SK-N-SH (cell line): ENCODE measurements at regions not wholly inside any gene's neighbourhood (a gene's known extent, or its start where the extent isn't known, plus 50 kb on each side); places are given as distances from the start of the nearest gene placed in this dataset.
A peak's percentile ranks its signal among the peaks of the same experiment; 100 is the strongest.

Source experiments
- CTCF ChIA-PET: fragments of 300-600, 350-600 bp; formaldehyde crosslinking; extraction: SDS; loops from one replicate; lab custom pipeline; 2021; lab: Yijun Ruan, JAX
- POLR2A ChIA-PET: fragments of 350-600 bp; sonication (Branson Sonifier 250); formaldehyde crosslinking; extraction: SDS; loops from one replicate; lab custom pipeline; 2020; ENCODE audit warnings: antibody characterized with exemption, inconsistent platforms; lab: Yijun Ruan, JAX
- DNase-seq: peaks from one replicate; pipeline ENCODE4 v3.0.0; 2012
- H2AFZ ChIP-seq: fragments of 200-600 bp; sonication (generic); 2 replicates; pipeline ENCODE4 v1.8.1; 2016; ENCODE audit warnings: antibody characterized with exemption, mild to moderate bottlenecking, low read depth
- H3F3A ChIP-seq: fragments of 200-600 bp; sonication (generic); replicated peaks from 2 replicates; pipeline ENCODE3; 2016; ENCODE audit warnings: antibody characterized with exemption, mild to moderate bottlenecking; ENCODE audit not compliant: insufficient read depth
- H3K27ac ChIP-seq, 2 experiments: fragments of 200-500 bp in 1 of 2; fragments of 200-600 bp in 1 of 2; sonication (Bioruptor generic) in 1 of 2; sonication (generic), shearing (Covaris generic) in 1 of 2; 2 replicates each; pipeline versions ENCODE4 v1.5.1 to v1.6.1; 2014 to 2016; ENCODE audit warnings: low read depth in 2 of 2, inconsistent platforms in 1 of 2, low read length in 1 of 2, mild to moderate bottlenecking in 1 of 2, mixed read lengths in 1 of 2
- H3K27me3 ChIP-seq: fragments of 200-600 bp; sonication (generic), shearing (Covaris generic); 2 replicates; pipeline ENCODE4 v1.6.1; 2016; ENCODE audit warnings: mixed run types; ENCODE audit not compliant: insufficient read depth
- H3K36me3 ChIP-seq, 2 experiments: fragments of 200-500 bp in 1 of 2; fragments of 200-600 bp in 1 of 2; sonication (Bioruptor generic) in 1 of 2; sonication (generic) in 1 of 2; replicated peaks in 1 of 2; 2 replicates each; pipeline versions ENCODE3 to v1.5.1; 2014 to 2016; ENCODE audit warnings: low read length in 1 of 2, mild to moderate bottlenecking in 1 of 2; ENCODE audit not compliant: insufficient read depth in 2 of 2, control insufficient read depth in 1 of 2
- H3K4me1 ChIP-seq, 2 experiments: fragments of 200-500 bp in 1 of 2; fragments of 200-600 bp in 1 of 2; sonication (Bioruptor generic) in 1 of 2; sonication (generic), shearing (Covaris generic) in 1 of 2; 2 replicates each; pipeline versions ENCODE4 v1.5.1 to v1.6.1; 2014 to 2016; ENCODE audit warnings: low read depth in 1 of 2, low read length in 1 of 2, mixed run types in 1 of 2; ENCODE audit not compliant: insufficient read depth in 2 of 2, control insufficient read depth in 1 of 2
- H3K4me2 ChIP-seq: fragments of 200-600 bp; sonication (generic), shearing (Covaris generic); 2 replicates; pipeline ENCODE4 v1.6.1; 2017; ENCODE audit warnings: mixed run types
- H3K4me3 ChIP-seq, 2 experiments: fragments of 200-500 bp in 1 of 2; fragments of 200-600 bp in 1 of 2; sonication (Bioruptor generic) in 1 of 2; sonication (generic), shearing (Covaris generic) in 1 of 2; 2 replicates each; pipeline versions ENCODE4 v1.5.1 to v1.8.1; 2014 to 2016; ENCODE audit warnings: low read depth in 2 of 2, inconsistent platforms in 1 of 2, low read length in 1 of 2, mild to moderate bottlenecking in 1 of 2, mixed read lengths in 1 of 2, moderate library complexity in 1 of 2
- H3K79me2 ChIP-seq: fragments of 200-600 bp; sonication (generic); 2 replicates; pipeline ENCODE4 v1.8.1; 2017; ENCODE audit warnings: mild to moderate bottlenecking; ENCODE audit not compliant: insufficient read depth
- H3K9ac ChIP-seq: fragments of 200-600 bp; sonication (generic); 2 replicates; pipeline ENCODE4 v1.6.1; 2017; ENCODE audit warnings: mixed run types
- H3K9me2 ChIP-seq: fragments of 200-600 bp; sonication (generic); 2 replicates; pipeline ENCODE4 v1.6.1; 2017; ENCODE audit warnings: mixed run types
- H3K9me3 ChIP-seq: fragments of 200-600 bp; sonication (generic); 2 replicates; pipeline ENCODE4 v1.6.1; 2017; ENCODE audit warnings: mixed run types, mild to moderate bottlenecking, moderate library complexity
- H4K20me1 ChIP-seq: fragments of 200-600 bp; sonication (generic); 2 replicates; pipeline ENCODE4 v1.6.1; 2017; ENCODE audit warnings: mild to moderate bottlenecking, mixed run types; ENCODE audit not compliant: insufficient read depth
- CHD2 ChIP-seq: fragments of 150-350 bp; IDR thresholded peaks from 2 replicates; pipeline ENCODE4 v1.6.1; 2018; ENCODE audit warnings: low read length; ENCODE audit not compliant: partially characterized antibody
- EP300 ChIP-seq, 2 experiments: IDR thresholded peaks; 2 replicates each; pipeline versions ENCODE4 v1.4.0 to v1.6.1; 2012; ENCODE audit warnings: borderline replicate concordance in 1 of 2, low read depth in 1 of 2, low read length in 1 of 2
- FOSL2 ChIP-seq: IDR thresholded peaks from 2 replicates; pipeline ENCODE4 v1.4.0; 2012; ENCODE audit warnings: low read depth, mild to moderate bottlenecking, moderate library complexity, borderline replicate concordance
- GATA2 ChIP-seq: sonication (generic); formaldehyde crosslinking; IDR thresholded peaks from 2 replicates; pipeline ENCODE4 v1.5.0; 2020; ENCODE audit warnings: mild to moderate bottlenecking, missing genetic modification reagents
- JUND ChIP-seq: IDR thresholded peaks from 2 replicates; pipeline ENCODE4 v1.4.0; 2012
- MEF2A ChIP-seq: IDR thresholded peaks from 2 replicates; pipeline ENCODE4 v1.4.0; 2012; ENCODE audit warnings: low read depth, borderline replicate concordance
- NFIC ChIP-seq: IDR thresholded peaks from 2 replicates; pipeline ENCODE4 v1.4.0; 2012; ENCODE audit warnings: borderline replicate concordance
- NRF1 ChIP-seq: IDR thresholded peaks from 2 replicates; pipeline ENCODE4 v1.6.1; 2012; ENCODE audit warnings: low read depth, mild to moderate bottlenecking, low read length
- PBX3 ChIP-seq: IDR thresholded peaks from 2 replicates; pipeline ENCODE4; 2012
- RAD21 ChIP-seq: IDR thresholded peaks from 2 replicates; pipeline ENCODE4 v1.6.1; 2012; ENCODE audit warnings: mild to moderate bottlenecking, low read length
- RCOR1 ChIP-seq: fragments of 150-350 bp; IDR thresholded peaks from 2 replicates; pipeline ENCODE4 v1.6.1; 2017; ENCODE audit warnings: antibody characterized with exemption, low read length
- SIN3A ChIP-seq: IDR thresholded peaks from 2 replicates; pipeline ENCODE4 v1.6.1; 2012; ENCODE audit warnings: low read depth, mild to moderate bottlenecking, low read length, moderate library complexity, borderline replicate concordance
- TAF1 ChIP-seq: IDR thresholded peaks from 2 replicates; pipeline ENCODE4 v1.6.1; 2012; ENCODE audit warnings: low read depth, mild to moderate bottlenecking, low read length, moderate library complexity, borderline replicate concordance
- TCF12 ChIP-seq: IDR thresholded peaks from 2 replicates; pipeline ENCODE4 v1.4.0; 2012
- TEAD4 ChIP-seq: IDR thresholded peaks from 2 replicates; pipeline ENCODE4 v1.4.0; 2012; ENCODE audit warnings: mild to moderate bottlenecking, borderline replicate concordance; ENCODE audit not compliant: insufficient read depth
- USF1 ChIP-seq: IDR thresholded peaks from 2 replicates; pipeline ENCODE4 v1.4.0; 2012; ENCODE audit warnings: low read depth, borderline replicate concordance
- WGBS: methylation state at CpG from one replicate; pipeline ENCODE4 v1.1.6; 2017; ENCODE audit warnings: low lambda C conversion rate; 5-methylcytosine and 5-hydroxymethylcytosine counted together

GRCh38 chr6:155765275-155766194 is 309.9 kb upstream of the NOX3 start:
- ChIA-PET POLR2A (no interaction called here), CTCF (no interaction called here)
- H3K9me3 ChIP-seq: peaks cover 4% of the 10 kb centered on the region
- no peaks in the 10 kb centered on the region for H3K9me2 ChIP-seq
- H3F3A ChIP-seq: peaks cover 14% of the 10 kb centered on the region
- H3K4me1 ChIP-seq: peaks cover 0 to 11% of the 10 kb centered on the region in 2 experiments; a peak in 1 of 4 replicates
- peak overlapping the region; percentile 62; the same call in 1 of the 2 replicates for H3K9ac ChIP-seq
- H3K4me3 ChIP-seq: no peak overlapping the region; a peak in 1 of 4 replicates
- H3K27ac ChIP-seq: peak overlapping the region in 1 of 2 experiments; percentile 96; a peak in 2 of 4 replicates
- WGBS: 55% methylated on average over 8 of the region's 8 CpGs
- peak overlapping the region; percentile 68 for H2AFZ ChIP-seq
- peak overlapping the region; percentile 53; the same call in 1 of the 2 replicates for H3K4me2 ChIP-seq
- H3K79me2 ChIP-seq: no peaks in the 10 kb centered on the region
- DNase-seq: no peak
- no peaks in the 10 kb centered on the region for H4K20me1 ChIP-seq
- peaks cover 0 to 5% of the 10 kb centered on the region in 2 experiments for H3K36me3 ChIP-seq
- H3K27me3 ChIP-seq: no peaks in the 10 kb centered on the region
- TF ChIP-seq RCOR1 (no peak), TCF12 (peak; percentile 59), TEAD4 (peak; percentile 66; the same call in 1 of the 2 replicates), RAD21 (no peak), CHD2 (no peak), USF1 (no peak), NFIC (peak; percentile 29; the same call in 1 of the 2 replicates), FOSL2 (peak; percentile 67), JUND (peak; percentile 75), SIN3A (no peak), PBX3 (peak; percentile 38), EP300 (IDR thresholded peaks at IDR 0.05; ENCODE audit: borderline replicate concordance in 1 of 2, low read depth in 1 of 2, low read length in 1 of 2) (peak in 1 of 2 experiments; percentile 78; a peak in 1 of 4 replicates), TAF1 (no peak)

- Histone ChIP-seq H3K9me2 (no peaks in the 10 kb centered on the region), H3K9me3 (no peaks in the 10 kb centered on the region), H3K4me1 (peaks cover 0 to 11% of the 10 kb centered on the region in 2 experiments; a peak in 1 of 4 replicates), H2AFZ (no peak overlapping the region), H3K9ac (no peak overlapping the region), H3K4me2 (no peak overlapping the region), H3K79me2 (no peaks in the 10 kb centered on the region), H3K27ac (no peak overlapping the region), H3K36me3 (no peaks in the 10 kb centered on the region), H3F3A (peaks cover 14% of the 10 kb centered on the region), H4K20me1 (no peaks in the 10 kb centered on the region), H3K27me3 (no peaks in the 10 kb centered on the region), H3K4me3 (no peak overlapping the region)
- POLR2A ChIA-PET: no interaction called here
- 96% methylated on average over 3 of the region's 3 CpGs for WGBS
- no peak for DNase-seq
- no peak for TF ChIP-seq TEAD4
- TF ChIP-seq GATA2 (CRISPR knock-in tag): no peak
- no peak for TF ChIP-seq MEF2A
- no peak for TF ChIP-seq NRF1
- CTCF ChIA-PET: no interaction called here
These were observed 307.0 kb upstream of the NOX3 start for GRCh38 chr6:155762649-155763048.
